ENCODE measurements at regions not wholly inside any gene's neighbourhood (a gene's known extent, or its start where the extent isn't known, plus 50 kb on each side); places are given as distances from the start of the nearest gene placed in this dataset.

DNA sequence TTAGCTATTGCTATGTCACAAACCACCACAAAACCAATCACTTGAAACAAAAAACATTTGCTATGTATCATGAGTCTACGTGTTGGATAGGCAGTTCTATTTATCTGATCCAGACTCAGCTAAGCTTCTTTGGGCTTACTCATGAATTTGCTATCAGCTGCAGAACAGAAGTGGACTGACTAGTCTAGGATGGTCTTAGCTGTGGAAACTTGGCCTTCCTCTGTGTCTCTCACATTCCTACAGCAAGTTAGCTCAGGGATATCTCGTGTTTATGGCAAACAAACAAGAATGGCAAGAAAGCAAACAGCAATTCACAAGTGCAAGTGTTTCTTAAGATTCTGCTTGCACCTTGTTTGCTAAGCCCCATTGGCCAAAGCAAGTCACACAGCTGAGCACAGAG is 288.0 kb upstream of the TNP1 start:
- WGBS (ENCODE audit: insufficient coverage) = 100% methylated on average over 1 of the region's 2 CpGs
- Mint-ChIP-seq H3K4me3 (no peak overlapping the region), H3K4me1 (no peaks in the 10 kb centered on the region), H3K36me3 (no peaks in the 10 kb centered on the region), H3K27ac (no peak overlapping the region), H3K9me3 (peaks cover 0 to 4% (median 0%) of the 10 kb centered on the region in 7 donors), H3K27me3 (ENCODE audit: low read depth in 3 of 3) (peaks cover 31 to 43% (median 32%) of the 10 kb centered on the region in 3 donors)
- peaks cover 36 to 41% of the 10 kb centered on the region in 2 donors for H3K27me3 ChIP-seq (ENCODE audit: control insufficient read depth in 2 of 2, insufficient read depth in 2 of 2, low read length in 2 of 2)
- H3K4me1 ChIP-seq (ENCODE audit: control insufficient read depth in 1 of 2, insufficient read depth in 2 of 2, low read length in 2 of 2) = no peaks in the 10 kb centered on the region
- no peak overlapping the region for H3K4me3 ChIP-seq (replicated peaks in 1 of 3; ENCODE audit: low read depth in 2 of 3, low read length in 3 of 3)
- H3K36me3 ChIP-seq (replicated peaks in 1 of 2; ENCODE audit: control insufficient read depth in 1 of 2, insufficient read depth in 2 of 2, low read length in 2 of 2) = no peaks in the 10 kb centered on the region
- no peaks in the 10 kb centered on the region for H4K20me1 ChIP-seq (ENCODE audit: insufficient read depth, low read length)
- TF ChIP-seq, protein P1, sequence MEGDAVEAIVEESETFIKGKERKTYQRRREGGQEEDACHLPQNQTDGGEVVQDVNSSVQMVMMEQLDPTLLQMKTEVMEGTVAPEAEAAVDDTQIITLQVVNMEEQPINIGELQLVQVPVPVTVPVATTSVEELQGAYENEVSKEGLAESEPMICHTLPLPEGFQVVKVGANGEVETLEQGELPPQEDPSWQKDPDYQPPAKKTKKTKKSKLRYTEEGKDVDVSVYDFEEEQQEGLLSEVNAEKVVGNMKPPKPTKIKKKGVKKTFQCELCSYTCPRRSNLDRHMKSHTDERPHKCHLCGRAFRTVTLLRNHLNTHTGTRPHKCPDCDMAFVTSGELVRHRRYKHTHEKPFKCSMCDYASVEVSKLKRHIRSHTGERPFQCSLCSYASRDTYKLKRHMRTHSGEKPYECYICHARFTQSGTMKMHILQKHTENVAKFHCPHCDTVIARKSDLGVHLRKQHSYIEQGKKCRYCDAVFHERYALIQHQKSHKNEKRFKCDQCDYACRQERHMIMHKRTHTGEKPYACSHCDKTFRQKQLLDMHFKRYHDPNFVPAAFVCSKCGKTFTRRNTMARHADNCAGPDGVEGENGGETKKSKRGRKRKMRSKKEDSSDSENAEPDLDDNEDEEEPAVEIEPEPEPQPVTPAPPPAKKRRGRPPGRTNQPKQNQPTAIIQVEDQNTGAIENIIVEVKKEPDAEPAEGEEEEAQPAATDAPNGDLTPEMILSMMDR (IDR thresholded peaks at IDR 0.05) = no peak
- H3K79me2 ChIP-seq (ENCODE audit: insufficient read depth, low read length) = no peaks in the 10 kb centered on the region
- intact Hi-C loops (cut with micrococcal nuclease) = no loop called here
- no peak overlapping the region for H3K9ac ChIP-seq (ENCODE audit: insufficient read depth, low read length, poor library complexity, severe bottlenecking)
- H3K4me2 ChIP-seq (replicated peaks; ENCODE audit: extremely low read depth, low read length, poor library complexity, severe bottlenecking) = no peak overlapping the region
- H3K9me3 ChIP-seq (replicated peaks in 1 of 2; ENCODE audit: control insufficient read depth in 1 of 2, insufficient read depth in 1 of 2, low read length in 2 of 2) = no peaks in the 10 kb centered on the region
- DNase-seq = no peak
- no peak overlapping the region for H2AFZ ChIP-seq (ENCODE audit: insufficient read depth, low read depth, low read length, poor library complexity, severe bottlenecking)
- H3K27ac ChIP-seq (ENCODE audit: low read depth in 1 of 2, low read length in 2 of 2) = no peak overlapping the region

DNA sequence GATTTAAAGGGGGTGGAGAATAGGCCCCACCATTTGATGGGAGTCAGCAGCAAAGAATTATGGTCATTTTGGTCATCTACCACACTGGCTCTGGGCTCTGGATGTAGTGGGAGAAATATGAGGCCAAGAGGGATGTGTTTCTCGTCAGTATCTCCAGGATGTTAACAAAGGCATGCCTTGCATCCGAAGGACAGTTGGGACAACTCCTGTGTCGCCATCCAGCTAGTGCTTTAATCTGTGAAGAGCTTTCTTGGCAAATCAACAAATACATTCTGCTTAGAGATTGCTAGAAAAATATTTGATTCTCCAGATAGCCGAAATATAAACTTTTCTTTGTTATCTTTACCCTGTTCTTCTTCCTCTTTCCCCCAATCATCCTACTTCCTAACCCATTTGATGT is 287.1 kb upstream of the TNP1 start:
- no peak overlapping the region for H3K27ac ChIP-seq (ENCODE audit: low read depth in 1 of 2, low read length in 2 of 2)
- H4K20me1 ChIP-seq (ENCODE audit: insufficient read depth, low read length) = no peaks in the 10 kb centered on the region
- intact Hi-C loops (cut with micrococcal nuclease) = no loop called here
- H3K36me3 Mint-ChIP-seq = no peaks in the 10 kb centered on the region
- H3K4me3 Mint-ChIP-seq = peak overlapping the region in 1 of 2 donors; percentile 30
- H3K9me3 ChIP-seq (replicated peaks in 1 of 2; ENCODE audit: control insufficient read depth in 1 of 2, insufficient read depth in 1 of 2, low read length in 2 of 2) = no peaks in the 10 kb centered on the region
- H3K36me3 ChIP-seq (replicated peaks in 1 of 2; ENCODE audit: control insufficient read depth in 1 of 2, insufficient read depth in 2 of 2, low read length in 2 of 2) = no peaks in the 10 kb centered on the region
- peaks cover 28 to 32% of the 10 kb centered on the region in 2 donors for H3K27me3 ChIP-seq (ENCODE audit: control insufficient read depth in 2 of 2, insufficient read depth in 2 of 2, low read length in 2 of 2)
- H3K27me3 Mint-ChIP-seq (ENCODE audit: low read depth in 3 of 3) = peaks cover 22 to 35% (median 27%) of the 10 kb centered on the region in 3 donors
- TF ChIP-seq, protein P1 (IDR thresholded peaks at IDR 0.05) = no peak
- H3K27ac Mint-ChIP-seq = no peak overlapping the region
- H3K4me1 Mint-ChIP-seq = no peaks in the 10 kb centered on the region
- H3K4me1 ChIP-seq (ENCODE audit: control insufficient read depth in 1 of 2, insufficient read depth in 2 of 2, low read length in 2 of 2) = no peaks in the 10 kb centered on the region
- H3K79me2 ChIP-seq (ENCODE audit: insufficient read depth, low read length) = no peaks in the 10 kb centered on the region
- no peak for DNase-seq
- H3K4me2 ChIP-seq (replicated peaks; ENCODE audit: extremely low read depth, low read length, poor library complexity, severe bottlenecking) = no peak overlapping the region
- H3K9ac ChIP-seq (ENCODE audit: insufficient read depth, low read length, poor library complexity, severe bottlenecking) = no peak overlapping the region
- H3K4me3 ChIP-seq (replicated peaks in 1 of 3; ENCODE audit: low read depth in 2 of 3, low read length in 3 of 3) = no peak overlapping the region
- H3K9me3 Mint-ChIP-seq = peaks cover 0 to 11% (median 5%) of the 10 kb centered on the region in 7 donors
- H2AFZ ChIP-seq (ENCODE audit: insufficient read depth, low read depth, low read length, poor library complexity, severe bottlenecking) = no peak overlapping the region
- 94% methylated on average over 3 of the region's 4 CpGs for WGBS (ENCODE audit: insufficient coverage)

Data from CD14-positive monocyte (primary cell).